HG02970 (cell line): ENCODE measurements at regions not wholly inside any gene's neighbourhood (a gene's known extent, or its start where the extent isn't known, plus 50 kb on each side); places are given as distances from the start of the nearest gene placed in this dataset.
"Not testable (repeated sequence)": the region's sequence is repeated elsewhere in the genome, so short reads cannot be mapped to it uniquely, and the experiment has no call there.

Experiments
- ATAC-seq: cut with Tn5 transposase; IDR thresholded peaks from one replicate; pipeline ENCODE4 v1.9.1; 2021; ENCODE audit warnings: mild to moderate bottlenecking, moderate library complexity, moderate number of reproducible peaks; ENCODE audit not compliant: unreplicated experiment, low FRiP score

DNA sequence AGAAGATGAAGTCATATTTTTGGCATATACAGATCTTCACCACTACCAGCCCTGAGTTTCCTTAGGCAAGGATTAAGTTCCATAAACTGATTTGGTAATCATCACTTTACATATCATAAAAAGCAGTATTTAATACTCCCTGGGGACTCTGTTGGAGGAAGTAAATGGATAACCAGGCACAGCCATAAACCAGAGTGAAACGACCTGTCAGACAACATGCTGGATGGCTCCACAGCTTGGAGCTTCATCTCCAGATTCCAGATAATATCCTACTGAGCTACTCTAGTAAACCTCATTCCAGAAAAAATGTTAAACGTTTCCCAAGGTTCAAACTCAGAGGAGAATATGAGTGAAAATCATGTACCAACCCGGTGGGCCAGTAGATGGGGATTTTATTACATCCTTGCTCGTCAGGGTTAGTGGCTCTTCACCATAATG is 109.2 kb downstream of the BASP1 start:
- ATAC-seq: no peak

DNA sequence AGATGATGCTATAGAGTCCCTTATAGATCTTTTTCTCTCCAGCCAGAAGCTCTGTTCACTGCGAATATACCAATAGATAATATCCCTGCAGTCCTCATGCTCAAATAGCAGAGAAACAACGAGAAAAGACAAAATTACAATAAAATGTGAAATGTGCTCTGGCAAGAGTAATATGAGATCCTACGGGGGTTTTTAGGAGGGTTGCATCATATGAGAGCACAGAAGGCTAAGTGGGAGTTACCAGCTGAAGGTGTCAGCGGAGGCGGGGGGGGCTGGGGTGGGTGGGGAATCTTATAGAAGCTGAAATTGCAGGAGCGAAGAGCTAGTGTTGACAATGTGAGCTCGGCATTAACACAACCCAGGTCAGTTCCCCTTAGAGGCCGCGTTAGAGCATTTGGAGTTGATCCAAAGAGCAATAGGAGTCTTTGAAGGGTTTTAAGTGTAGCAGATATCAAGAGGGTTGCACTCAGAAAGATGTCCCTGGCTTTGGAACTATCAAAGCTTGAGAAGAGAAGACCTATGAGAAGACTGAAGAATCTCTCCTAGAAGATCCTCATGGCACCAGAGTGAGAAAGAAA is 109.7 kb downstream of the BASP1 start:
- ATAC-seq: no peak

DNA sequence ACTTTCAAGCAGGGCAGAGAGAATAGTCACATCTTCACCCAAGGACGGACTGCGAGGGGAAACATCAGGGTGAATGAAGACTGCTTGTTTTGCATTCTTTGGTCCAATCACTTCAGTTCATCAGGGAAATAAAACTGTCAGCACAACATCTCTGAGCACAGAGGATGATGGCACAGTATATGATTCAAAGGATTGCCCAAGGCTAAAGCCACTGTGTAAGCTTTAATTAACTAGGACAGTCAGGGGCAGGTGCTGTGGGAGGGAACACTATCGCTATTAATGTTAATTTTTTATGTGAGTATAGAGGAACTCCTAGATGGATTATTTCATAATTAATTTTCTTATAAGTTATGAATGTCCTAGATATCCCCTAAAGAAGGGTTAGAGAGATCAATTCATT is 112.1 kb downstream of the BASP1 start:
- no peak for ATAC-seq

DNA sequence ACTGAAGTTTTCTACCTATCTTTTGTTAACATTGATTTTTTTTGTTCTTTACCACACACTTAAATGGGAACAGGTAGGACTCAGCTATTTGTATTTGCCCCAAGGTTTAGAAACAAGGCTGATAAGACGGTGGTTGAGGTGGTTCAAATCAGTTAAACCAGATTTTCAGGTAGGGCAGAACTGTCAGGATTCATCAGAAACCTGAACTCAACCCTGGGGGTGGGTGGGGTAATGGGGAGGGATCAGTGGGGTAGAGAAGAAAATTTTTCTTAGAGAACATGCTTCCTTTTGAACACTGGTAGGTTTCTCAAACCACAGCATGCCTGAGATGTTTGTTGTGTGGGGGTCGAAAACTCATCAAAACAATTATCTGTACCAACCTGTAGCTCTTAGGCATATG is 113.0 kb downstream of the BASP1 start:
- ATAC-seq: no peak

DNA sequence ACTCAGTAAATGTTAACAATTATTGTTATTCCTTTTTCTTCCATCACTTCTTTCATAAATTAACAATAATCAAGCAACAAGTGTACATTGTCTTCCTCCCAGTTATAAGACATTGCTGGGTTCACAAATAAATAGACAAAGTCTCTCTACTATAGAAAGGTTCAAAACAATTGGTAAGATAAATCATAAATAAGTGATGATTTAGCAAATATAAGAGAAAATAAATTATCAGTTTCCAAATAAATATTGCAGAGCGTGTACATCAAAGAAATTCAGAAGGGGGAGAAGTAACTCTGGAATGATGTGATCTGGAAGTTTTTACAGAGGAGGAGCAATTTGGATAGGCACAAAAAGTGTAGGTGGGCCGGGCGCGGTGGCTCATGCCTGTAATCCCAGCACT is 114.2 kb downstream of the BASP1 start:
- no peak for ATAC-seq

DNA sequence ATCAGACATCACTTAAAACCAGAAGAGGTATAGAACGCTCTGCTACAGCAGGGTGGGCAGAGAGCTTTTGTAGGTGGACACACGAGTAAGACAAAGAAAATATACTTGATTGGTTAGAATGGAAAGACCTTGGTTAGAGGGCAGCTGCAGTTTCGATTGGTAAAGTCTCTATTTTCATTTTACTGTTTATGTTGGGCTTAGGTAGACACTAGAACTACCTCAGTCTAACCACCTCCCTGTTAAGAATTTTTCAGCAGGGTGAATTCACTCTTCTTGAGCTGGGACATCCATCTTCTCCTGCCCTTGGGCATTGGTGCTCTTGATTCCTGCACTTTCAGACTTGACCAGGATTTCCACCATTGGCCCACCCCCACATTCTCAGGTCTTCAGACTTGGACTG is 116.3 kb downstream of the BASP1 start:
- no peak for ATAC-seq

DNA sequence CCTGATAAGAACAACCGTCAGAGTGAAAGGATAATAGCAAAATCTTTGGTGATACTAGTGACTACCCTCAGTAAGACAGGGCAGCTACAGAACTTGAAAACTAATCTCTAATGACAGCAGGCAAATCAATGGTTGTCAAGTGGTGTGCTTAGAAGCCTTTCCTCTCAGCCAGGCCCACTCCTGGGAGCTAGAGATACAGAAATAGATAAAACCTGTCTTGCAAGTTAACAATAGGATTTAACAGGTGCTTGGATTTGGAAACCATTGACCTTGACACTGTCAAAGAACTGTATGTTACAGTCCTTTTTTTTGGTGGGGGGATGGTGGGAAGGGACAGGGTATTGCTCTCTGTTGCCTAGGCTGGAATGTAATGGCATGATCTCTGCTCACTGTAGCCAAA is 118.6 kb downstream of the BASP1 start:
- ATAC-seq: no peak

DNA sequence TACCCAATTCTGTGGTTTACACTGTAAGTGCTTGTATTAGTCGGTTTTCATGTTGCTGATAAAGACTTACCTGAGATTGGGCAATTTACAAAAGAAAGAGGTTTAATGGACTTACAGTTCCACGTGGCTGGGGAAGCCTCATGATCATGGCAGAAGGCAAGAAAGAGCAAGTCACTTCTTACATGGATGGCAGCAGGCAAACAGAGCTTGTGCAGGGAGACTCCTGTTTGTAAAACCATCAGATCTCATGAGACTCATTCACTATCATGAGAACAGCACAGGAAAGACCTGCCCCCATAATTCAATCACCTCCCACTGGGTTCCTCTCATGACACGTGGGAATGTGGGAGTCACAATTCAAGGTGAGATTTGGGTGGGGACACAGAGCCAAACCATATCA is 119.3 kb downstream of the BASP1 start:
- not testable (repeated sequence) for ATAC-seq

DNA sequence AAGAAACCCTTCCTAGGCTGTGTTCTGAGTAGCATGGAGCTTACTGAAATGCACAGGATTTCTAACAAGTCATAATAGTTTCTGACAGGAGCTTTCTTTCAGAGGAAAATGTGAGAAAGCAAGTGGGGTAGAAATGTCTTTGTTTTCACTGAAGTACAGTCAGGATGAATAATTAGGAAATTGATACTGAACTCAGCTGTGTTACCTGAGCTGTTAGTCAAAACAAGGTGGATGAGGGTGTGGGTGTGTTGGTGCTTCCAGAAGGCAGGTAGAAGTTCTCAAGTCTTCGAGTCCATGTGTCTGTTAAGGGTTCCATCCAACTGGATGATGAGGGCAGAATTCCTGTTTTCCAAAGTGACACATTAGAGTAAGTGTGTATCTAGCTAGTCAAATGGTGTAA is 122.4 kb downstream of the BASP1 start:
- no peak for ATAC-seq

DNA sequence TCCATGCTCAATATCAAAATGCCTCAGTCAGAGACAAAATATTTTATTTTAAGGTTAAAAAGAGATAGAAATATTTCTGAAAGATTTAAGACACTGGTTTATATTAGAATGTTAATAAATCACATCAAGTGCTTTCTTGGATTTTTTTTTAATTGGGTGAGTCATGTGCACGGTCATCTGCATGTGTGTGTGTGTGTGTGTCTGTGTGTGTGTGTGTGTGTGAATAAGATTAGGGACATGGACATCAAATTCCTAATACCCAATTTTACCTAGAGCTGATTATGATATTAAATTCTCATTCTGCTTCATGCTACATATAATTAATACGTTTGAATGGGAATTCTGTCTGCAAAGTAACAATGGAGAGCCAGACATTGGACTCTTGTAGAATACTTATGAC is 122.9 kb downstream of the BASP1 start:
- no peak for ATAC-seq

DNA sequence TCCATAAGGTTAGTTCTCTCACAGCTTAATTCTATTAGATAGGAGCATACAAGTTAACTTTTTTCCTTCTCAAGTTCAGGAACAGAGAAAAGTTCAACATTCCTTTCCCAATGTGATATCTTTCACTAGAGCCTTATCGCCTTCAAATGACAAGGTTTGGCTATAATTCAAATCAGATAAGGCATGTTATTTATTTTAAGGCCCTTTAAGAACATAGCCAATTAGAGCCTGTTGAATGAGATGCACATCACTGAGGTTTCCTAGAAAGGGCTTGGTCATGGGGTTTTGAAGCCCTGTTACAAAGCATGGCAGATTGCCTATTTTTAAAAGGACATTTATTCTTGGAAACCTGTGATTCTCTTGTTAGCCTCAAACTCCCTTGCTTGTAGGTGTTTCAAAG is 123.4 kb downstream of the BASP1 start:
- ATAC-seq: no peak

DNA sequence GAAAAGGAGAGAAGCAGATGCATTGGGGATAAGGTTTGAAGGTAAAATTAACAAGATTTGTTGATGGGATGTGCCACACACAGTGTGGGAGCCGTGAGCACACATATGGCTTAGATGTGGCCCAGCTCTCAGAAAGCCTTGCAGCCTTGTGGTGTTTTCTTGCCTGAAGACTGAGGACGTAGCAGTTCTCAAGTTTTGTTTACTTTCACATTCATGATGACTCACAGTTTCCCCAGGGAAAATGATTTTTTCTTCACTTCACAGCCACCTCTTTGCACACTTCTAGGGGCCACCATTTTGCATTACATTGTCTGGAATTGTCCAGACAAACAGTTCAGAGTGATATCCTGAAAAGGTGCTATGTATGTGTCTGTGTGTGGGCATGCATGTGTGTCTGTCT is 126.2 kb downstream of the BASP1 start:
- ATAC-seq: peak; percentile 85

DNA sequence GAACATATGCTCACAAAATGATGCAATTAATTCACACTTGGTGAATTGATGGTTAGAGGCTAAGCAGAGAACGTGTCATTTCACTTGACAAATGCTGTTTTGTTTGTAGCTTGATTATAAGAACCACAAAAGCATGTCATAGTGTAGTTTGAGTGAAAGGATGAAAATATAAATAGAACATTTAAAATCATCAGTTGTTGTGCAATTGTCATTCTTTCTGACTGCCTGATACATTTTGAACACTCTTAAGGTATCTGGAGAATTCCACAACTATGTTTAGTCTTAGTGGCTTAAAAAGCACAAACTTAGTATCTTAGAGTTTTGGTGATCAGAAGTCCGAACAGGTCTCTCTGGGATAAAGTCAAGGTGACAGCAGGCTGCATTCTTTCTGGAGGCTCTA is 129.4 kb downstream of the BASP1 start:
- no peak for ATAC-seq

DNA sequence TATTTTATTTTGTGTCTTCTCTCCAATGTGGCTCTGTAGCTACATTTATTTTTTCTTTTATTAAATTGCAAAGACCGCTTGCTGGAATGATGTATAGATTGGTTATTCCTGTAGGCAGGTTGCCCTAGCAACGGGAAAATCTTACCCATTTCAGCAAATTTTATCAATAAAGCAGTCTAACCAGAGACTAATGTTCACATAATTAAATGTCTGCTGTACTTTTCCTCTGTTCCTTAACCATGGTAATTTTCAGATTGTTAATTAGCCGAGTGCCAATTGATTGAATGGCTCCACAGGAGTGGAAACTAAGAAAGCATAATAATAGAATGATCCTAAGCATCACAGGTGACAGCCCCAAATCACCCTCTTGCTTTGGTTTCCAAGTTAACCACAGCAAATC is 134.8 kb downstream of the BASP1 start:
- no peak for ATAC-seq

DNA sequence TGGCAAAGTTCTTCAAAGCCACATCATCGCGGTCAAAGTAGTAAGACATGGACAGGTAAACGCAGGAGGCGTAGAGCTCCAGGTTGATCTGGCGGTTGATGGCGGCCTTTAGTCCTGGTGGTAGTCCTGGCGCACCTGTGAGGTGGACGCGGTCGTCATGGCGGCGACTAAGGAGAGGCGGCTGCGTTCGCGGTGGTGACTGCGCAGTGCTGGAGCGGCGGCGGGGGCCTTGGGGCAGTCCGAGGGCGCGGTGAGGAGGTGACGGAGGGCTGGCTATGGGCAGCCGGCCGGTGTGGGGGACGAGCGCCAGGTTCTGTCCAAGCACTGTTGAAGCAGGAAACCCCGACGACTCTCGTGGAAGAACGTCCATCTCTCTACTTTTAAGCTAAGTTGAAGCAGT is 136.8 kb downstream of the BASP1 start:
- ATAC-seq: no peak

DNA sequence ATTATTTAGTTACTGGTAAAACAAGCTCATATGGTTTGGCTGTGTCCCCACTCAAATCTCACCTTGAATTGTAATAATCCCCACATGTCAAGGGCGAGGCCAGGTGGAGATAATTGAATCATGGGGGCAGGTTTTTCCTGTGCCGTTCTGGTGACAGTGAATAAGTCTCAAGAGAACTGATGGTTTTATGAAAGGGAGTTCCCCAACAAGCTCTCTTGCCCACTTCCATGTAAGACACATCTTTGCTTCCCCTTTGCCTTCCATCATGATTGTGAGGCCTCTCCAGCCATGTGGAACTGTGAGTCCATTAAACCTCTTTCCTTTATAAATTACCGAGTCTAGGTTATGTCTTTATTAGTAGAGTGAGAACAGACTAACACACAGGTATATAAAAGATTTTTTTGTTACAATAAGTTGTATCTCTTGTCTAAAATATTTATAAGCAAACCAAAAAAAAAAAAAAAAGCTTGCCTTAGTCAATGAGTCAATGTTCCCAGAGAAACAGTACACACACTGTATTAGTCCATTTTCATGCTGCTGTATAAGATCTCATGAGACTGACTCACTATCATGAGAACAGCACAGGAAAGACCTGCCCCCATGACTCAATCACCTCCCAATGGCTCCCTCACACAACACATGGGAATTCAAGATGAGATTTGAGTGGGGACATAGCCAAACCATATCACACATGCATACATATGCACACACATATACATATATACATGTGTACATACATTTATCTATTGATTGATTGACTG is 138.3 kb downstream of the BASP1 start:
- no peak for ATAC-seq

DNA sequence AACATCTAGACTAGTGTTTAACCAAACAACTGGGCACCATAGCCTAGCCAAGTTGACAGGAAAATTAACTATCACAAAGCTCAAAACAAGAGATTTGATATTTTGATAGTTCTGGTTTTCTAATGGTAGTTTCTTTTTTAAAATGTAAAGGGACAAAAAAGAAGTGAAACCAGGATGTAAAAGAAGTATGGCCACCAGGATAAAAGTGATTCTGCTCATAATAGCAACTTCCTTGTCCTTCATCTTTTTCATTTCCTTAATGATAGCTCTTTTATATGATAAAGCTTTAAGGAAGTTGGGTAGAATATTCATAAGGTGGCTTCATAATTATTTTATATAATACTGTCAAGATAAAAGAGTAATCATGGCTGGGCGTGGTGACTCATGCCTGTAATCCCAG is 139.1 kb downstream of the BASP1 start:
- no peak for ATAC-seq

DNA sequence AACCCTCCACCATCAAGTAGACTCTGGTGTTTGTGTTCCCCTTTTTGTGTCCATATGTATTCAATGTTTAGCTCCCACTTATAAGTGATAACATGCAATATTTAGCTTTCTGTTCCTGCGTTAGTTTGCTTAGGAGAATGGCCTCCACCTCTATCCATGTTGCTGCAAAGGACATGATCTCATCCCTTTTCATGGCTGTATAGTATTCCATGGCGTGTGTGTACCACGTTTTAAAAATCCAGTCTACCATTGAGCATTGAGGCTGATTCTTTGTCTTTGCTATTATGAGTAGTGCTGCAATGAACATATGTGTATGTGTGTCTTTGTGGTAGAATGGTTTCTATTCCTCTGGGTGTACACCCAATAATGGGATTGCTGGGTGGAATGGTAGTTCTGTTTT is 140.1 kb downstream of the BASP1 start:
- no peak for ATAC-seq

DNA sequence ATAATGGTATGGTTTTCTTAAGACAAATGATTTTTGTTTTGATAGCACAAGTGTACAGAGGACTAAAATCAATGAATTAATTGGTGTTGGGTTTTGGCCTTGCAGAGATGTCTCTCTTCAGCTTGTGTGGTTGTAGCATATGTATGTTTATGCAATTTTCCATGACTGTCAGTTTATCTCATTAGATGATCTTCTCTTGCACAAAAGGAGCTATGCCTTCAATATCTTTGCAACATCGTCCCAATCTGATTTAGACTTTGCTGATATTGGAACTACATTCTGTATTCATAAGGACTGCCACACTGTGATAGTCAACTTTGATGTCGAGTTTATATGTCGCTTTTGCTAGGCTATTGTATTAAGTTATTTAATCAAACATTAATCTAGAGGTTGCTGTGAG is 140.0 kb upstream of the TAF11L2 start:
- ATAC-seq: no peak

DNA sequence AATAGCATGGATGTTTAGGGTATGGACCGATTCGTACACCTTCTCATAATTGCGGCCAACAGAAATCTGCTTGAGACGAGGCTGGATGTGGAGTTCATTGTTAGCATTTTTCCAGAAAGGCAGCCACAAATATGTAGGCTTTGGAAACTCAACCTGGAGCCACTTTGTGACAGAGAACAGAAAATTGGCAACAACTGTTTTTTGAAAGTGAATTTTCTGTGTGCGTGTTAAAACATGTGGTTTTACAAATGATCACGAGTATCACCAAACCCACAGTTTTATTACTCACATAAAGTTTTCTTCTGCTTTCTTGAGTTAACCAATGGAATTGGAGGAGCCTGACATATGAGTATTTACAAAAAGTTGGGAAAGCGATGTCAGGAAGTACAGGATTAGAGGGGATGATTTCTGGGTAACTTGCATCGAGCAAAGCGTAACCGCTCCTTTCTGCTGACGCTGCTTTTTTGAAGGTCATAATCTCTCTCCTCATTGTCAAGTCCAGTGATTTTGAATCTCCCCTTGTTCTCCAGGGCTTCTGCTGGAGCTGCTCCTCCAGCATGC is 138.5 kb upstream of the TAF11L2 start:
- no peak for ATAC-seq

DNA sequence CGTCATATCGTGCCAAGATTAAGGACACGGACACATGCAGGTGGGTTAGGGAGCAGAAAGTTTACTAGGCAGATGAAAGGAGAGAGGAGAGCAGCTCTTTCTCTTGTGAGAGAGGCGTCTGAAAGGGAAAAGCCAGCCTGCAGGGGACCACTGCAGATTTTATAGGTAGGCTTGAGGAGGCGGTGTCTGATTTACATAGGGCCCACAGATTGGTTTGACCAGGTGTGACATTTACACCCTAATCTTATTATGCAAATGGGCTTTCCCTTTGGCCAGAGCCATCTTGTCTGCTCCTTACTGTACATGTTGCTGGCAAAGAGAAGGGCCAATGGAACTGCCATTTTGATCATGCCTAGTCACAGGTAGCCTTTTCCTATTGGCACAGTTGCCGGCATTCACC is 137.2 kb upstream of the TAF11L2 start:
- no peak for ATAC-seq

DNA sequence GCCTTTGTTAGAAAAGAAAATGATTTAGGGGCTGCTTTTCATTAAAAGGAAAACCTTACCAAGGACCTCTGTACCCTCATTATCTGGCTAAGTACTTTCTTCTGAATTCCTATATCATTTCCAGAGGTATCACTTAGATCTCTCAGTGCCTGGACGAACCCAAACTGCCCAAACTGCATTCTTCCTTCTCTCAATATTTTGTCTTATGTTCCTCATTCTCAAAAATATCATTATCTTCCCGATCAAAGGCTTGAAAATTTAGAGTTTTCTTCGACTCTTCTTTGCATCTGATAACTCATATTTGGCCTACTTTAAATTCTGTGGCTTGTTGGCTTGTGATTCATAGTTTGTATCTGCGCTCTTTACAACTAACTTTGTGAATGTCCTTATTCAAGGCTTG is 136.7 kb upstream of the TAF11L2 start:
- no peak for ATAC-seq
